ENCODE measurements at regions not wholly inside any gene's neighbourhood (a gene's known extent, or its start where the extent isn't known, plus 50 kb on each side); places are given as distances from the start of the nearest gene placed in this dataset.

DNA sequence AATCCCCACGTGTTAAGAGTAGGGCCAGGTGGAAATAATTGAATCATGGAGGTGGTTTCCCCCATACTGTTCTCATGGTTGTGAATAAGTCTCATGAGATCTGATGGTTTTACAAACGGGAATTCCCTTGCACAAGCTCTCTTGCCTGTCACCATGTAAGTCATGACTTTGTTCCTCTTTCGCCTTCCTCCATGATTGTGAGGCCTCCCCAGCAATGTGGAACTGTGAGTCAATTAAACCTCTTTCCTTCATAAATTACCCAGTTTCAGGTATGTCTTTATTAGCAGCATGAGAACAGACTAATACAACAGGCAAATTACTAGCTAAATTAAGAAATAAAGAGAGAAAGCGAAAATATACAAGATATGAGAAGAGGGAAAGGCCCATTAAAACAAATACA is 1822.6 kb upstream of the PIK3C3 start (continued):
- TF ChIP-seq MLLT1 (IDR thresholded peaks at IDR 0.05) (0 out of 2 replicates have a peak, but pooled peaks have one; percentile 42), SMAD1 (IDR thresholded peaks at IDR 0.05; ENCODE audit: low read depth, partially characterized antibody) (peak; percentile 72), RELA (IDR thresholded peaks at IDR 0.05; ENCODE audit: borderline replicate concordance, partially characterized antibody) (peak; percentile 82), BMI1 (IDR thresholded peaks at IDR 0.05; ENCODE audit: borderline replicate concordance) (peak; percentile 53; the same call in 1 of the 2 replicates), DPF2 (IDR thresholded peaks at IDR 0.05) (peak; percentile 67), MTA2 (IDR thresholded peaks at IDR 0.05; ENCODE audit: low read depth) (peak; percentile 98)
- TF ChIP-seq, protein P1, sequence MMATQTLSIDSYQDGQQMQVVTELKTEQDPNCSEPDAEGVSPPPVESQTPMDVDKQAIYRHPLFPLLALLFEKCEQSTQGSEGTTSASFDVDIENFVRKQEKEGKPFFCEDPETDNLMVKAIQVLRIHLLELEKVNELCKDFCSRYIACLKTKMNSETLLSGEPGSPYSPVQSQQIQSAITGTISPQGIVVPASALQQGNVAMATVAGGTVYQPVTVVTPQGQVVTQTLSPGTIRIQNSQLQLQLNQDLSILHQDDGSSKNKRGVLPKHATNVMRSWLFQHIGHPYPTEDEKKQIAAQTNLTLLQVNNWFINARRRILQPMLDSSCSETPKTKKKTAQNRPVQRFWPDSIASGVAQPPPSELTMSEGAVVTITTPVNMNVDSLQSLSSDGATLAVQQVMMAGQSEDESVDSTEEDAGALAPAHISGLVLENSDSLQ (IDR thresholded peaks at IDR 0.05), result peak; percentile 80

DNA sequence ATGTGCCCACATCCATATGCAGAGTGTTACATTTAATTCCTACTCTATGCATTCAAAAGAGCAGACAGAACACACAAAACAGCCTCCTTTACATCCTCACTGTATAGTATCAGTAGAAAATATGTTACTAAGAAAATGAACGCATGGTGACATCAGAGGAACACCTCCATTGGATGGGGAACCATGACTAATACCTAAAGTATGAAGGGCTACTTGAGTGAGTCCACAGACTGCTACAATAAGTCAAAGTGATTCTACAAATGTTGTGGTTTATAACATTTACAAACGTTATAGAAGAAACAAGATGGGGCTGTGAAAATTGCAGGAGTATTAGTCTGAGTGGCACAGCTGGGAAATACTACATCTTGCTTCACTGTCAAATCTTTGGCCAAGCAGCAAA is 1830.9 kb upstream of the PIK3C3 start:
- H4K20me1 ChIP-seq (ENCODE audit: control insufficient read depth, insufficient read depth), result no peaks in the 10 kb centered on the region
- ChIA-PET CTCF (interaction anchor here (1.1 to 1.5 kb wide), 3 partner anchors 13 to 26 kb away, joined by 3 to 6 read pairs (median 3); no protein-coding TSS in a partner anchor), RAD21 (ENCODE audit: unreplicated experiment) (interaction anchor here (0.8 to 2.0 kb wide), 3 partner anchors 11 to 14 kb away, joined by 3 to 9 read pairs (median 3); no protein-coding TSS in a partner anchor), SMC1A (ENCODE audit: uncharacterized antibody, unreplicated experiment) (interaction anchor here (1.4 to 6.3 kb wide), 2 partner anchors 8 to 13 kb away, joined by 4 to 59 read pairs; no protein-coding TSS in a partner anchor), POLR2A (interaction anchor here (1.9 to 2.3 kb wide), 2 partner anchors 8 to 13 kb away, joined by 5 to 9 read pairs; no protein-coding TSS in a partner anchor)
- H3K79me2 ChIP-seq (ENCODE audit: control insufficient read depth, insufficient read depth, low read length), result no peaks in the 10 kb centered on the region
- H3K4me2 ChIP-seq (ENCODE audit: control insufficient read depth, insufficient read depth), result no peak overlapping the region
- FAIRE-seq (no peak), DNase-seq (ENCODE audit: low read depth, low spot score) (no peak), ATAC-seq (peak; percentile 89)
- H3K9ac ChIP-seq (ENCODE audit: control insufficient read depth, insufficient read depth, low read length), result no peak overlapping the region
- H2AFZ ChIP-seq (ENCODE audit: control insufficient read depth, low read depth, low read length), result no peak overlapping the region
- H3K4me3 ChIP-seq, result no peak overlapping the region
- no peaks in the 10 kb centered on the region for H3K27me3 ChIP-seq (replicated peaks in 1 of 2; ENCODE audit: control insufficient read depth in 2 of 2, insufficient read depth in 2 of 2, low read length in 1 of 2)
- intact Hi-C loops (cut with micrococcal nuclease; ENCODE audit: unreplicated experiment), result loop anchor here (2.0 kb wide), 1 partner anchor 35 kb away; no protein-coding TSS in a partner anchor
- in situ Hi-C loops (cut with MboI), result no loop called here
- H3K36me3 ChIP-seq (ENCODE audit: control insufficient read depth in 2 of 2, insufficient read depth in 2 of 2, low read length in 1 of 2), result no peaks in the 10 kb centered on the region
- TF ChIP-seq, protein P2, sequence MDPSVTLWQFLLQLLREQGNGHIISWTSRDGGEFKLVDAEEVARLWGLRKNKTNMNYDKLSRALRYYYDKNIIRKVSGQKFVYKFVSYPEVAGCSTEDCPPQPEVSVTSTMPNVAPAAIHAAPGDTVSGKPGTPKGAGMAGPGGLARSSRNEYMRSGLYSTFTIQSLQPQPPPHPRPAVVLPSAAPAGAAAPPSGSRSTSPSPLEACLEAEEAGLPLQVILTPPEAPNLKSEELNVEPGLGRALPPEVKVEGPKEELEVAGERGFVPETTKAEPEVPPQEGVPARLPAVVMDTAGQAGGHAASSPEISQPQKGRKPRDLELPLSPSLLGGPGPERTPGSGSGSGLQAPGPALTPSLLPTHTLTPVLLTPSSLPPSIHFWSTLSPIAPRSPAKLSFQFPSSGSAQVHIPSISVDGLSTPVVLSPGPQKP (IDR thresholded peaks at IDR 0.05; ENCODE audit: low read depth, low read length), result no peak
- TF ChIP-seq IKZF2 (IDR thresholded peaks at IDR 0.05) (peak in 1 of 2 experiments; percentile 19; a peak in 1 of 4 replicates), NRF1 (conservative IDR thresholded peaks at IDR 0.05; ENCODE audit: low read depth, low read length) (no peak), TARDBP (IDR thresholded peaks at IDR 0.05; ENCODE audit: borderline replicate concordance) (no peak), ATF7 (IDR thresholded peaks at IDR 0.05; ENCODE audit: low read depth) (peak; percentile 67), IKZF1 (conservative IDR thresholded peaks at IDR 0.05) (0 out of 2 replicates have a peak, but pooled peaks have one; percentile 12), ZNF217 (IDR thresholded peaks at IDR 0.05) (0 out of 2 replicates have a peak, but pooled peaks have one; percentile 35), EP300 (IDR thresholded peaks at IDR 0.05; ENCODE audit: borderline replicate concordance in 1 of 2, control insufficient read depth in 1 of 2, low read depth in 2 of 2, low read length in 2 of 2) (peak in 1 of 2 experiments; percentile 29; a peak in 2 of 4 replicates)
- H3K27ac ChIP-seq (ENCODE audit: control insufficient read depth, insufficient read depth), result no peak overlapping the region
- H3K9me3 ChIP-seq (replicated peaks; ENCODE audit: control insufficient read depth, insufficient read depth, low read length), result no peaks in the 10 kb centered on the region
- BruUV-seq (replicated peaks), result no TSS peak
- no peaks in the 10 kb centered on the region for H3K4me1 ChIP-seq (ENCODE audit: control insufficient read depth, insufficient read depth, low read length)
- 13% methylated on average over 2 of the region's 2 CpGs for WGBS (ENCODE audit: insufficient coverage, insufficient replicate concordance, low lambda C conversion rate, missing lambda C conversion rate)

Data from GM12878 (cell line).